DND-41 (cell line): ENCODE measurements at regions not wholly inside any gene's neighbourhood (a gene's known extent, or its start where the extent isn't known, plus 50 kb on each side); places are given as distances from the start of the nearest gene placed in this dataset.
"Not testable (repeated sequence)": the region's sequence is repeated elsewhere in the genome, so short reads cannot be mapped to it uniquely, and the experiment has no call there.

Source experiments
- ATAC-seq: fragments of 200-7000 bp; cut with Tn5 transposase; 3 replicates; pipeline ENCODE4 v1.9.1; 2021; ENCODE audit warnings: low read depth; ENCODE audit not compliant: insufficient read depth
- DNase-seq: peaks from one replicate; pipeline ENCODE4 v3.0.0-alpha.2; 2020
- H2AFZ ChIP-seq: 2 replicates; pipeline ENCODE4 v1.6.0; 2012; ENCODE audit warnings: low read depth, low read length
- H3K27ac ChIP-seq: 2 replicates; pipeline ENCODE4 v1.5.1; 2012; ENCODE audit warnings: low read length, inconsistent platforms
- H3K27me3 ChIP-seq: fragments of 200-600 bp; sonication (generic); 2 replicates; pipeline ENCODE4 v1.6.0; 2012; ENCODE audit warnings: low read length, mild to moderate bottlenecking, inconsistent platforms; ENCODE audit not compliant: insufficient read depth, poor library complexity
- H3K36me3 ChIP-seq: 2 replicates; pipeline ENCODE4 v1.5.1; 2012; ENCODE audit warnings: low read length, inconsistent platforms; ENCODE audit not compliant: insufficient read depth
- H3K4me1 ChIP-seq: 2 replicates; pipeline ENCODE4 v1.5.1; 2012; ENCODE audit warnings: mild to moderate bottlenecking, low read length; ENCODE audit not compliant: insufficient read depth
- H3K4me2 ChIP-seq: 2 replicates; pipeline ENCODE4 v1.6.0; 2012; ENCODE audit warnings: mild to moderate bottlenecking, moderate library complexity, low read length, inconsistent platforms; ENCODE audit not compliant: insufficient read depth
- H3K4me3 ChIP-seq, 2 experiments: fragments of 200-600 bp in 1 of 2; shearing (Covaris generic) in 1 of 2; 2 replicates each; pipeline ENCODE4 v1.5.1; 2012 to 2016; ENCODE audit warnings: inconsistent platforms in 2 of 2, low read length in 2 of 2, mild to moderate bottlenecking in 2 of 2, low read depth in 1 of 2, moderate library complexity in 1 of 2
- H3K79me2 ChIP-seq: 2 replicates; pipeline ENCODE4 v1.6.0; 2012; ENCODE audit warnings: low read length, inconsistent platforms; ENCODE audit not compliant: insufficient read depth
- H3K9ac ChIP-seq: 2 replicates; pipeline ENCODE4 v1.6.0; 2012; ENCODE audit warnings: low read depth, mild to moderate bottlenecking, inconsistent platforms, low read length, moderate library complexity
- H3K9me3 ChIP-seq: 2 replicates; pipeline ENCODE4 v1.5.1; 2012; ENCODE audit warnings: low read length, moderate library complexity, mild to moderate bottlenecking, inconsistent platforms; ENCODE audit not compliant: insufficient read depth, severe bottlenecking
- H4K20me1 ChIP-seq: 2 replicates; pipeline ENCODE4 v1.6.0; 2012; ENCODE audit warnings: low read length; ENCODE audit not compliant: insufficient read depth
- CTCF ChIP-seq: IDR thresholded peaks from 2 replicates; pipeline ENCODE4 v1.5.1; 2012; ENCODE audit warnings: borderline replicate concordance, low read length, moderate library complexity, mild to moderate bottlenecking; ENCODE audit not compliant: poor library complexity, severe bottlenecking; ENCODE audit errors: extremely low read depth
- EZH2 ChIP-seq: IDR thresholded peaks from 3 replicates; pipeline ENCODE4 v1.6.1; 2012; ENCODE audit warnings: borderline replicate concordance, low read depth, mild to moderate bottlenecking, moderate library complexity, low read length, inconsistent platforms; ENCODE audit not compliant: severe bottlenecking

DNA sequence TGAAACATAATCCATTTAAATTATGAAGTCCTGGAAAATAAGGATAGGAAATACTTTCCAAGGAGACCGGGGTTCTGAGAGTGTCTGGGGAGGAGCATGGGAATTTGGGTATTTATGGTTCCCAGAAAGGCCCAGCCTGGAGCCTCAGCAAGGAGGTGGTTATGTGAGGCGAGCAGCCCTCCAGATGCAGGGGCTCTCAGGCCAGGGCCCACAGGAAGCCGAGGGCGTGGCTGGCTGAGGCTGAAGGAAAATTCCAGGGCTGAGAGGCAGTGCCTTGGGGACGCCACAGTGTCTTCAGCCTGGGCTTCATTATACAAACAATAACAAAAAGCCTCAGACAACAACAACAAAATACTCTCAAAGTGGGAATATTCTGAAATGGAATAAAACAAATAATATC lies 86.9 kb upstream of the SERPINE2 start:
- ATAC-seq (no peak), DNase-seq (no peak)
- no peaks in the 10 kb centered on the region for H3K9me3 ChIP-seq
- no peaks in the 10 kb centered on the region for H4K20me1 ChIP-seq
- no peaks in the 10 kb centered on the region for H3K4me1 ChIP-seq
- H2AFZ ChIP-seq: no peak overlapping the region
- no peaks in the 10 kb centered on the region for H3K27me3 ChIP-seq
- H3K79me2 ChIP-seq: no peaks in the 10 kb centered on the region
- no peak overlapping the region for H3K4me3 ChIP-seq
- TF ChIP-seq EZH2 (no peak), CTCF (no peak)
- H3K9ac ChIP-seq: no peak overlapping the region
- no peaks in the 10 kb centered on the region for H3K36me3 ChIP-seq
- no peak overlapping the region for H3K27ac ChIP-seq
- H3K4me2 ChIP-seq: no peak overlapping the region

DNA sequence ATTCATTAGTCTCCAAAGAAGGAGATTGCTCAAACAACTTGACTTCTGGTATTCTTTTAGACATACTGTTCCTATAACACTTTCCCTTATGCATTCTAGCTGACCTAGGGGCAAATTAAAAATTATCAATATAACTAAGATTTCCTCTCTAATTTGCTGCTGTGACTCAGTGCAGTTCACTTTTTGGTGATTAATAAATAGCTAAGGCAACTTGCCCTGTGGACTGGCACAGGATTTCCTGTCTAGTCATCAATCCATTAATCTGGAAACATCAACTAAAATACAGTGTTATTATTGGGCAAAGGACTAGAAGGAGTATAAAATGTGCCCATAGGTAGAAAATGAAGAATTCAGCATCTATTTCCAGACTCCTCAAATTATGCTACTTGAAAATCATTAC lies 83.5 kb upstream of the SERPINE2 start:
- no peak overlapping the region for H3K4me2 ChIP-seq

GRCh38 chr2:224121406-224122067 lies 82.5 kb upstream of the SERPINE2 start:
- no peak overlapping the region for H3K27ac ChIP-seq
- H3K36me3 ChIP-seq: no peaks in the 10 kb centered on the region
- H3K4me1 ChIP-seq: no peaks in the 10 kb centered on the region
- H3K27me3 ChIP-seq: no peaks in the 10 kb centered on the region
- no peaks in the 10 kb centered on the region for H3K79me2 ChIP-seq
- H3K9me3 ChIP-seq: no peaks in the 10 kb centered on the region
- ATAC-seq (no peak), DNase-seq (no peak)
- H3K4me3 ChIP-seq: no peak overlapping the region
- no peaks in the 10 kb centered on the region for H4K20me1 ChIP-seq
- H2AFZ ChIP-seq: no peak overlapping the region
- no peak overlapping the region for H3K9ac ChIP-seq
- no peak overlapping the region for H3K4me2 ChIP-seq
- TF ChIP-seq EZH2: no peak
- TF ChIP-seq CTCF: no peak

More for the DNA sequence above, 83.5 kb upstream of the SERPINE2 start:
- DNase-seq (no peak), ATAC-seq (no peak)
- H2AFZ ChIP-seq: no peak overlapping the region
- H3K4me1 ChIP-seq: no peaks in the 10 kb centered on the region
- no peaks in the 10 kb centered on the region for H4K20me1 ChIP-seq
- no peaks in the 10 kb centered on the region for H3K9me3 ChIP-seq
- H3K27me3 ChIP-seq: no peaks in the 10 kb centered on the region
- TF ChIP-seq CTCF (no peak), EZH2 (no peak)
- H3K4me3 ChIP-seq: no peak overlapping the region
- H3K79me2 ChIP-seq: no peaks in the 10 kb centered on the region
- H3K9ac ChIP-seq: no peak overlapping the region
- H3K36me3 ChIP-seq: no peaks in the 10 kb centered on the region
- H3K27ac ChIP-seq: no peak overlapping the region

- H4K20me1 ChIP-seq: no peaks in the 10 kb centered on the region
- no peaks in the 10 kb centered on the region for H3K36me3 ChIP-seq
- H2AFZ ChIP-seq: no peak overlapping the region
- no peaks in the 10 kb centered on the region for H3K27me3 ChIP-seq
- no peak overlapping the region for H3K4me3 ChIP-seq
- no peak overlapping the region for H3K9ac ChIP-seq
- H3K27ac ChIP-seq: no peak overlapping the region
- H3K4me1 ChIP-seq: no peaks in the 10 kb centered on the region
- ATAC-seq (no peak), DNase-seq (no peak)
- no peaks in the 10 kb centered on the region for H3K9me3 ChIP-seq
- H3K4me2 ChIP-seq: no peak overlapping the region
- no peaks in the 10 kb centered on the region for H3K79me2 ChIP-seq
- TF ChIP-seq EZH2 (no peak), CTCF (no peak)
Measured at GRCh38 chr2:224120986-224121385, 81.9 kb upstream of the SERPINE2 start.

DNA sequence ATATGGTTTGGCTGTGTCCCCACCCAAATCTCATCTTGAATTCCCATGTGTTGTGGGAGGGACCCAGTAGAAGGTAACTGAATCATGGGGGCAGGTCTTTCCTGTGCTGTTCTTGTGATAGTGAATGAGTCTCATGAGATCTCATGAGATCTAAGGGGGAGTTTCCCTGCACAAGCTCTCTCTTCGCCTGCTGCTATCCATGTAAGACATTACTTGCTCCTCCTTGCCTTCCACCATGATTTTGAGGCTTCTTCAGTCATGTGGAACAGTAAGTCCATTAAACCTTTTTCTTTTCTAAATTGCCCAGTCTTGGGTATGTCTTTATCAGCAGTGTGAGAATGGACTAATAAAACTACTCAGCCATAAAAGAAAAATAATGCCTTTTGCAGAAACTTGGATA lies 80.8 kb upstream of the SERPINE2 start:
- not testable (repeated sequence) for DNase-seq, H3K4me3 ChIP-seq, H3K36me3 ChIP-seq, H3K27me3 ChIP-seq, H3K9me3 ChIP-seq, H3K4me2 ChIP-seq, H3K4me1 ChIP-seq, H3K9ac ChIP-seq, H2AFZ ChIP-seq, H3K27ac ChIP-seq, H4K20me1 ChIP-seq, ATAC-seq, H3K79me2 ChIP-seq
